GM11168 (cell line): ENCODE measurements at regions not wholly inside any gene's neighbourhood (a gene's known extent, or its start where the extent isn't known, plus 50 kb on each side); places are given as distances from the start of the nearest gene placed in this dataset.

Experiments
- in situ Hi-C: fragments of 300-500 bp; cut with MboI; formaldehyde crosslinking; loops from one replicate; pipeline ENCODE4 v1.12.0; 2022; ENCODE audit warnings: low sequenced_read_pairs; ENCODE audit not compliant: unreplicated experiment

GRCh38 chr11:128279866-128280265 is 307.5 kb downstream of the ETS1 start:
- in situ Hi-C loops: loop anchor here (25.0 kb wide), 1 partner anchor 557 kb away; no protein-coding TSS in a partner anchor

GRCh38 chr11:128273736-128274135 is 313.6 kb downstream of the ETS1 start:
- in situ Hi-C loops: no loop called here

GRCh38 chr11:128271401-128271800 is 316.0 kb downstream of the ETS1 start:
- in situ Hi-C loops: no loop called here

GRCh38 chr11:128269466-128269865 is 317.9 kb downstream of the ETS1 start:
- in situ Hi-C loops: no loop called here

GRCh38 chr11:128266893-128267292 is 320.5 kb downstream of the ETS1 start:
- in situ Hi-C loops: no loop called here

GRCh38 chr11:128262463-128263345 is 324.7 kb downstream of the ETS1 start:
- in situ Hi-C loops: no loop called here

- in situ Hi-C loops: no loop called here
Measured at GRCh38 chr11:128261011-128261421, 326.3 kb downstream of the ETS1 start.

- in situ Hi-C loops: no loop called here
Measured at GRCh38 chr11:128260398-128260797, 327.0 kb downstream of the ETS1 start.

GRCh38 chr11:128259816-128260215 is 327.5 kb downstream of the ETS1 start:
- in situ Hi-C loops: no loop called here

GRCh38 chr11:128254941-128255340 is 332.4 kb downstream of the ETS1 start:
- in situ Hi-C loops: no loop called here

GRCh38 chr11:128251140-128251539 is 336.2 kb downstream of the ETS1 start:
- in situ Hi-C loops: no loop called here

- in situ Hi-C loops: no loop called here
Measured at GRCh38 chr11:128250482-128250881, 336.9 kb downstream of the ETS1 start.

GRCh38 chr11:128246810-128247594 is 340.4 kb downstream of the ETS1 start:
- in situ Hi-C loops: no loop called here

GRCh38 chr11:128246364-128246801 is 341.0 kb downstream of the ETS1 start:
- in situ Hi-C loops: no loop called here

GRCh38 chr11:128244871-128245270 is 342.5 kb downstream of the ETS1 start:
- in situ Hi-C loops: no loop called here

GRCh38 chr11:128242451-128242850 is 344.9 kb downstream of the ETS1 start:
- in situ Hi-C loops: no loop called here

GRCh38 chr11:128240546-128240945 is 346.8 kb downstream of the ETS1 start:
- in situ Hi-C loops: no loop called here

GRCh38 chr11:128239306-128239705 is 348.1 kb downstream of the ETS1 start:
- in situ Hi-C loops: no loop called here

GRCh38 chr11:128238521-128239265 is 348.7 kb downstream of the ETS1 start:
- in situ Hi-C loops: no loop called here
